Mesothelial cell of epicardium (in vitro differentiated cells): ENCODE measurements at regions not wholly inside any gene's neighbourhood (a gene's known extent, or its start where the extent isn't known, plus 50 kb on each side); places are given as distances from the start of the nearest gene placed in this dataset.

Source experiments
- DNase-seq, 2 experiments: peaks; one replicate each; pipeline ENCODE4 v3.0.0; 2021; ENCODE audit warnings: low spot score in 2 of 2; ENCODE audit not compliant: unreplicated experiment in 2 of 2
- H3K27ac Mint-ChIP-seq: 2 replicates; pipeline ENCODE4 v1.8.0; 2021; ENCODE audit warnings: mixed read lengths
- H3K27me3 Mint-ChIP-seq: 2 replicates; pipeline ENCODE4 v1.8.0; 2021; ENCODE audit warnings: low read depth, mixed read lengths
- H3K36me3 Mint-ChIP-seq: 2 replicates; pipeline ENCODE4 v1.8.0; 2021; ENCODE audit warnings: mixed read lengths
- H3K4me1 Mint-ChIP-seq: 2 replicates; pipeline ENCODE4 v1.8.0; 2021; ENCODE audit warnings: mixed read lengths
- H3K4me3 Mint-ChIP-seq: 2 replicates; pipeline ENCODE4 v1.8.0; 2021; ENCODE audit warnings: mild to moderate bottlenecking, moderate library complexity, mixed read lengths
- H3K9me3 Mint-ChIP-seq: 2 replicates; pipeline ENCODE4 v1.8.0; 2021; ENCODE audit warnings: mixed read lengths
- CTCF ChIP-seq: fragments of 200-600 bp; sonication (generic); IDR thresholded peaks from one replicate; pipeline ENCODE4 v1.5.0; 2021; ENCODE audit warnings: antibody characterized with exemption; ENCODE audit not compliant: unreplicated experiment

- DNase-seq, result no peak
- TF ChIP-seq CTCF, result no peak
- Mint-ChIP-seq H3K27me3 (no peaks in the 10 kb centered on the region), H3K4me1 (no peaks in the 10 kb centered on the region), H3K36me3 (no peaks in the 10 kb centered on the region), H3K9me3 (no peaks in the 10 kb centered on the region), H3K27ac (no peak overlapping the region), H3K4me3 (no peak overlapping the region)
Observed at GRCh38 chr2:180146541-180146940, 139.4 kb upstream of the CWC22 start.

- H3K27me3 Mint-ChIP-seq, result no peaks in the 10 kb centered on the region
- no peaks in the 10 kb centered on the region for H3K9me3 Mint-ChIP-seq
- H3K36me3 Mint-ChIP-seq, result no peaks in the 10 kb centered on the region
- no peak for TF ChIP-seq CTCF
- no peaks in the 10 kb centered on the region for H3K4me1 Mint-ChIP-seq
- H3K27ac Mint-ChIP-seq, result no peak overlapping the region
- DNase-seq, result no peak
- no peak overlapping the region for H3K4me3 Mint-ChIP-seq
Observed at GRCh38 chr2:180146114-180146513, 139.0 kb upstream of the CWC22 start.

- H3K27me3 Mint-ChIP-seq, result no peaks in the 10 kb centered on the region
- H3K9me3 Mint-ChIP-seq, result no peaks in the 10 kb centered on the region
- H3K4me1 Mint-ChIP-seq, result no peaks in the 10 kb centered on the region
- no peak for TF ChIP-seq CTCF
- no peak for DNase-seq
- H3K4me3 Mint-ChIP-seq, result no peak overlapping the region
- H3K36me3 Mint-ChIP-seq, result no peaks in the 10 kb centered on the region
- H3K27ac Mint-ChIP-seq, result no peak overlapping the region
Observed at GRCh38 chr2:180145163-180145562, 138.1 kb upstream of the CWC22 start.

- Mint-ChIP-seq H3K4me1 (no peaks in the 10 kb centered on the region), H3K27ac (no peak overlapping the region), H3K36me3 (no peaks in the 10 kb centered on the region), H3K27me3 (no peaks in the 10 kb centered on the region), H3K4me3 (no peak overlapping the region), H3K9me3 (peaks cover 3% of the 10 kb centered on the region)
- TF ChIP-seq CTCF, result no peak
- no peak for DNase-seq
Observed at GRCh38 chr2:180144338-180144813, 137.3 kb upstream of the CWC22 start.

- Mint-ChIP-seq H3K27ac (no peak overlapping the region), H3K36me3 (no peaks in the 10 kb centered on the region), H3K9me3 (peaks cover 3% of the 10 kb centered on the region), H3K27me3 (no peaks in the 10 kb centered on the region), H3K4me3 (no peak overlapping the region), H3K4me1 (no peaks in the 10 kb centered on the region)
- TF ChIP-seq CTCF, result no peak
- no peak for DNase-seq
Observed at GRCh38 chr2:180143633-180144337, 136.7 kb upstream of the CWC22 start.
